Type B pancreatic cell (in vitro differentiated cells): ENCODE measurements at regions not wholly inside any gene's neighbourhood (a gene's known extent, or its start where the extent isn't known, plus 50 kb on each side); places are given as distances from the start of the nearest gene placed in this dataset.

Experiments
- DNase-seq: peaks from one replicate; pipeline ENCODE4 v3.0.0; 2021; ENCODE audit warnings: mixed read lengths; ENCODE audit not compliant: unreplicated experiment; ENCODE audit errors: extremely low spot score
- H3K27ac Mint-ChIP-seq: 2 replicates; pipeline ENCODE4 v1.8.0; 2021; ENCODE audit warnings: mild to moderate bottlenecking, mixed read lengths
- H3K27me3 Mint-ChIP-seq: 2 replicates; pipeline ENCODE4 v1.8.0; 2021; ENCODE audit warnings: mixed read lengths
- H3K36me3 Mint-ChIP-seq: 2 replicates; pipeline ENCODE4 v1.8.0; 2021; ENCODE audit warnings: mixed read lengths
- H3K4me1 Mint-ChIP-seq: one replicate; pipeline ENCODE4 v1.8.0; 2021; ENCODE audit warnings: mixed read lengths; ENCODE audit not compliant: unreplicated experiment
- H3K4me3 Mint-ChIP-seq: 2 replicates; pipeline ENCODE4 v1.8.0; 2021; ENCODE audit warnings: mild to moderate bottlenecking, mixed read lengths
- H3K9me3 Mint-ChIP-seq: 2 replicates; pipeline ENCODE4 v1.8.0; 2021; ENCODE audit warnings: mixed read lengths
- TF ChIP-seq, protein P1 (sequence below): fragments of 200-600 bp; sonication (generic); conservative IDR thresholded peaks from 2 replicates; pipeline ENCODE4 v1.5.0; 2021; ENCODE audit warnings: antibody characterized with exemption, mild to moderate bottlenecking

DNA sequence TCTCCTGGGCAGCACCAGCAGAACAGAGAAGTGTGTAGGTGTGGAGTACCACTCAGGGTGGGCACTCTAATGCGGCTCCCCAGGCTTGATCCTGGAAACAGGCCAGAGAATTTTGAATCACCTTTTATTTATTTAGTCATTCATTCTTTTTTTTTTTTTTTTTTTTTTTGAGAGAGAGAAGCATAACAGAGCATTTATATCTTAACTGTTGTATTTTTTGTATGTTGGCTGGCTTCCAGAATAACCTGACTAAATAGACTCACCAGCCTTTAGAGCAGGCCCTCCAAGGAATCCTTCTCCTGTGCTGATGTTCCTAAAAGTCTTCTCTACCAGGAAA is 153.4 kb downstream of the PIK3R1 start:
- no peak for DNase-seq
- Mint-ChIP-seq H3K27me3 (peaks cover 3% of the 10 kb centered on the region), H3K36me3 (no peaks in the 10 kb centered on the region), H3K9me3 (peaks cover 10% of the 10 kb centered on the region), H3K4me3 (no peak overlapping the region), H3K4me1 (peaks cover 5% of the 10 kb centered on the region), H3K27ac (no peak overlapping the region)
- TF ChIP-seq, protein P1, sequence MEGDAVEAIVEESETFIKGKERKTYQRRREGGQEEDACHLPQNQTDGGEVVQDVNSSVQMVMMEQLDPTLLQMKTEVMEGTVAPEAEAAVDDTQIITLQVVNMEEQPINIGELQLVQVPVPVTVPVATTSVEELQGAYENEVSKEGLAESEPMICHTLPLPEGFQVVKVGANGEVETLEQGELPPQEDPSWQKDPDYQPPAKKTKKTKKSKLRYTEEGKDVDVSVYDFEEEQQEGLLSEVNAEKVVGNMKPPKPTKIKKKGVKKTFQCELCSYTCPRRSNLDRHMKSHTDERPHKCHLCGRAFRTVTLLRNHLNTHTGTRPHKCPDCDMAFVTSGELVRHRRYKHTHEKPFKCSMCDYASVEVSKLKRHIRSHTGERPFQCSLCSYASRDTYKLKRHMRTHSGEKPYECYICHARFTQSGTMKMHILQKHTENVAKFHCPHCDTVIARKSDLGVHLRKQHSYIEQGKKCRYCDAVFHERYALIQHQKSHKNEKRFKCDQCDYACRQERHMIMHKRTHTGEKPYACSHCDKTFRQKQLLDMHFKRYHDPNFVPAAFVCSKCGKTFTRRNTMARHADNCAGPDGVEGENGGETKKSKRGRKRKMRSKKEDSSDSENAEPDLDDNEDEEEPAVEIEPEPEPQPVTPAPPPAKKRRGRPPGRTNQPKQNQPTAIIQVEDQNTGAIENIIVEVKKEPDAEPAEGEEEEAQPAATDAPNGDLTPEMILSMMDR, result no peak

DNA sequence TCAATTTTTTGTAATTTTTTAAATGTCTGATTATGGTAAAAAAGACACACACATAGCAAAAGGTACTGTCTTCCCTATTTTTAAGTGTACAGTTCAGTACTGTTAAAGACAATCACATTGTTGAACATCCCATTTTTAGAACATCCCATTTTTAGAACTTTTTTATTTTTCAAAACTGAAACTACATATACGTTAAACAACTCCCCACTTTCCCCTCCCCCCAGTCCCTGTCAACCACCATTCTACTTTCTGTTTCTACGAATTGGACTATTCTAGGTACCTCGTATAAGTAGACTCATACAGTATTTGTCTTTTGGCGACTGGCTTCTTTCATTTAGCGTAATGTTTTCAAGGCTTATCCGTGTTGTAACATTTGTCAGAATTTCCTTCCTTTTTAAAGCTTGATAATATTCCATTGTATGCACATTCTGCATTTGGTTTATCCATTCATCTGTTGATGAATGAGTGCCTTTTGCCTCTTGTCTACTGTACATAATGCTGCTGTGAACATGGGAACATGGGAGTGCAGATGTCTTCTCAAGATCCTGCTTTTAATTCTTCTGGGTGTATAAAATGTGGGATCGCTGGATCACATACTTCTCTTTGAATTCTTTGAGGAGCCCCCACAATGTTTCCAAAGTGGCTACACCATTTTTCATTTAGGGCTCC is 154.0 kb downstream of the PIK3R1 start:
- Mint-ChIP-seq H3K27me3 (peaks cover 3% of the 10 kb centered on the region), H3K9me3 (peaks cover 10% of the 10 kb centered on the region), H3K27ac (no peak overlapping the region), H3K4me3 (no peak overlapping the region), H3K4me1 (peaks cover 5% of the 10 kb centered on the region), H3K36me3 (no peaks in the 10 kb centered on the region)
- DNase-seq, result no peak
- TF ChIP-seq, protein P1, result no peak

- TF ChIP-seq, protein P1, result no peak
- H3K9me3 Mint-ChIP-seq, result peaks cover 10% of the 10 kb centered on the region
- DNase-seq, result no peak
- peaks cover 5% of the 10 kb centered on the region for H3K4me1 Mint-ChIP-seq
- peaks cover 3% of the 10 kb centered on the region for H3K27me3 Mint-ChIP-seq
- H3K4me3 Mint-ChIP-seq, result no peak overlapping the region
- H3K27ac Mint-ChIP-seq, result no peak overlapping the region
- no peaks in the 10 kb centered on the region for H3K36me3 Mint-ChIP-seq
These were observed 154.6 kb downstream of the PIK3R1 start for GRCh38 chr5:68370196-68370595.

DNA sequence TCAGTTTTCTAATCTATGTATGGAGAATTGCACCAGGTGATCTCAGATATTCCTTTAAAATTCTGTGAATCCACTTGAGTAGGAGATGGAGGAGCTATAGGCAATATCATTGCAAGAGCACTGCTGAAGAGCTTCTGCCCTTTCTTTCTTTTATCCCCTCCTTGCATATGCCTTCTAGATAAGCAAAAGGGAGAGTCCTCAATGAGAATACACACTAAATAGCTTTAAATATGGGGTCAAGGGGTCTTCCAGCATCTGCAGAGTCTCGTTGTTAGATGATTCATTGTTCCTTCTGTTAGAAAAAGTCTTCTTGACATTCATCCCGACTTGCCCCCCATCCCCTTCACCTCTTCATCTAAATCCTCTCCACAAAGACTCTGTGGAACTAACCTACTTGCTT is 156.1 kb downstream of the PIK3R1 start:
- Mint-ChIP-seq H3K9me3 (peaks cover 10% of the 10 kb centered on the region), H3K27ac (no peak overlapping the region), H3K36me3 (no peaks in the 10 kb centered on the region), H3K27me3 (peaks cover 5% of the 10 kb centered on the region), H3K4me3 (no peak overlapping the region), H3K4me1 (peaks cover 5% of the 10 kb centered on the region)
- TF ChIP-seq, protein P1, result no peak
- DNase-seq, result no peak

DNA sequence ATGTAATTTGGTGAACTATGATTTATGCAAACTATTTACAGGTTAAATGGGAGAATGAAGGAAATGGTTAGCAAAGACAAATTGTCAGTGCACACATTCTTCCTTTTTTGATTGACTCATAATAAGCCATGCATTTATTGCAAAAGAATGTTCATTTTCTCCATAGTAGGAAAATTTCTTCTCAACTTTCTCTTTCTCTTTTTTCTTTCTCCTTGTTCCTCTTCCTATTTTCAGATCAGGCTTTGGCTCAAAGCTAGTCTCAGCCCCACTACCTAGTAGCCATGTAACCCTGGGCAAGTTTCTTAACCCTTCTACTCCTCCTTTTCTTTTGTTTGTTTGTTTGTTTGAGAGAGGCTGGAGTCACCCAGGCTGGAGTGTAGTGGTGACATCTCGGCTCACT is 156.6 kb downstream of the PIK3R1 start:
- H3K4me3 Mint-ChIP-seq, result no peak overlapping the region
- peaks cover 5% of the 10 kb centered on the region for H3K27me3 Mint-ChIP-seq
- H3K27ac Mint-ChIP-seq, result no peak overlapping the region
- no peak for DNase-seq
- H3K4me1 Mint-ChIP-seq, result peaks cover 5% of the 10 kb centered on the region
- H3K9me3 Mint-ChIP-seq, result peaks cover 10% of the 10 kb centered on the region
- TF ChIP-seq, protein P1, result no peak
- no peaks in the 10 kb centered on the region for H3K36me3 Mint-ChIP-seq

DNA sequence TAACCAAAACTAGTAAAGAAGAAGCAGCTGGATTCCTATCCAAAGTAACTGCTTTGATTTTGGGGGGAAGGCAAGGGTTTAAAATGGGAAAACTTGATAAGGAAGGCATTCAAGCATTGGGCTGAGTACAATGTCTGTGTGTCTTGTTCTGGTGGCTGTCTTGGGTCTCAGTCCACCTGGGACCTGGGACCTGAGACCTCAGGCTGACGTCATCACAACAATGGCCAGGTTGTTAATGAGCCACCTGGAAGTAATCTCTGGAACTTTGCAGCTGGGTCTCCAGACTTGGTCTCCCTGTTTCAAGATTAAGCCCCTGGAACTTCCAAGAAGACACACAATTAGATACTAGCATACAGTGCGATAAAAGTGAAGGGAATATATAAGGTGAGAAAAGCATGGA is 157.5 kb downstream of the PIK3R1 start:
- H3K9me3 Mint-ChIP-seq, result peaks cover 10% of the 10 kb centered on the region

More for the DNA sequence above, 157.5 kb downstream of the PIK3R1 start:
- TF ChIP-seq, protein P1, result no peak
- no peak overlapping the region for H3K27ac Mint-ChIP-seq
- peaks cover 5% of the 10 kb centered on the region for H3K4me1 Mint-ChIP-seq
- H3K4me3 Mint-ChIP-seq, result no peak overlapping the region
- DNase-seq, result no peak
- peaks cover 5% of the 10 kb centered on the region for H3K27me3 Mint-ChIP-seq
- H3K36me3 Mint-ChIP-seq, result no peaks in the 10 kb centered on the region
